Keratinocyte (primary cell): ENCODE measurements at regions not wholly inside any gene's neighbourhood (a gene's known extent, or its start where the extent isn't known, plus 50 kb on each side); places are given as distances from the start of the nearest gene placed in this dataset.
"Not testable (repeated sequence)": the region's sequence is repeated elsewhere in the genome, so short reads cannot be mapped to it uniquely, and the experiment has no call there.

Experiments
- EZH2 ChIP-seq: IDR thresholded peaks from one replicate; pipeline ENCODE4 v1.6.1; 2012; ENCODE audit warnings: inconsistent platforms, mild to moderate bottlenecking, low read length, moderate library complexity
- TF ChIP-seq, protein P1 (sequence below), 3 experiments: IDR thresholded peaks in 1 of 3; conservative IDR thresholded peaks in 1 of 3; optimal IDR thresholded peaks in 1 of 3; 2 replicates in 2 of 3; 3 replicates in 1 of 3; pipeline versions ENCODE3 to v1.5.1; 2011; ENCODE audit warnings: low read length in 3 of 3, mild to moderate bottlenecking in 3 of 3, moderate library complexity in 2 of 3, control low read depth in 1 of 3, inconsistent platforms in 1 of 3; ENCODE audit not compliant: insufficient read depth in 2 of 3; ENCODE audit errors: extremely low read depth in 1 of 3

DNA sequence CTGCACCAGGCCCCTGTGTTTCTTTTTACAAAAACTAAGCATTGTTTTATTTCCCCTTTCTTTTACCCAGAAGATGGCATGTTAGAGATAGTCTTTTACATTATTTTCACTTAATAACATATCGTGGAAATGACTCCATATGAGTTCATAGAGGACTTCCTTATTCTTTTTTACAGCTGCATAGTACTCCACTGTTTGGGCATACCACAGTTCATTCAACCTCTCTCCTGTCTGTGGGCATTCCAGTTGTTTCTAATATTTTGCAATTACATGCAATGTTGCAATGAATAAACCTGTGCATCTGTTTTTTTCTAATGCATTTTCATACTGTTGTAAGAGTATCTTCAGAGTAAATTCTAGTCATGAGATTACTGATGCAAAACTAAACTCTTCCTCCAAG lies 173.2 kb upstream of the ZNF469 start:
- TF ChIP-seq, protein P1, sequence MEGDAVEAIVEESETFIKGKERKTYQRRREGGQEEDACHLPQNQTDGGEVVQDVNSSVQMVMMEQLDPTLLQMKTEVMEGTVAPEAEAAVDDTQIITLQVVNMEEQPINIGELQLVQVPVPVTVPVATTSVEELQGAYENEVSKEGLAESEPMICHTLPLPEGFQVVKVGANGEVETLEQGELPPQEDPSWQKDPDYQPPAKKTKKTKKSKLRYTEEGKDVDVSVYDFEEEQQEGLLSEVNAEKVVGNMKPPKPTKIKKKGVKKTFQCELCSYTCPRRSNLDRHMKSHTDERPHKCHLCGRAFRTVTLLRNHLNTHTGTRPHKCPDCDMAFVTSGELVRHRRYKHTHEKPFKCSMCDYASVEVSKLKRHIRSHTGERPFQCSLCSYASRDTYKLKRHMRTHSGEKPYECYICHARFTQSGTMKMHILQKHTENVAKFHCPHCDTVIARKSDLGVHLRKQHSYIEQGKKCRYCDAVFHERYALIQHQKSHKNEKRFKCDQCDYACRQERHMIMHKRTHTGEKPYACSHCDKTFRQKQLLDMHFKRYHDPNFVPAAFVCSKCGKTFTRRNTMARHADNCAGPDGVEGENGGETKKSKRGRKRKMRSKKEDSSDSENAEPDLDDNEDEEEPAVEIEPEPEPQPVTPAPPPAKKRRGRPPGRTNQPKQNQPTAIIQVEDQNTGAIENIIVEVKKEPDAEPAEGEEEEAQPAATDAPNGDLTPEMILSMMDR (optimal IDR thresholded peaks at IDR 0.05 in 1 of 3, IDR thresholded peaks at IDR 0.05 in 1 of 3, conservative IDR thresholded peaks at IDR 0.05 in 1 of 3; ENCODE audit: extremely low read depth in 1 of 3, insufficient read depth in 2 of 3, low read length in 3 of 3): not testable (repeated sequence)
- TF ChIP-seq EZH2: not testable (repeated sequence)
